ENCODE measurements at regions not wholly inside any gene's neighbourhood (a gene's known extent, or its start where the extent isn't known, plus 50 kb on each side); places are given as distances from the start of the nearest gene placed in this dataset.
"Not testable (repeated sequence)": the region's sequence is repeated elsewhere in the genome, so short reads cannot be mapped to it uniquely, and the experiment has no call there.

- no peak for DNase-seq
Measured at GRCh38 chr10:2887391-2888070, 179.8 kb upstream of the PFKP start.

- DNase-seq, result no peak
Measured at GRCh38 chr10:2886662-2887061, 180.7 kb upstream of the PFKP start.

GRCh38 chr10:2885288-2886278 is 181.8 kb upstream of the PFKP start:
- DNase-seq, result no peak

- DNase-seq, result not testable (repeated sequence)
Measured at GRCh38 chr10:2883983-2884540, 183.3 kb upstream of the PFKP start.

GRCh38 chr10:2883238-2883637 is 184.1 kb upstream of the PFKP start:
- no peak for DNase-seq

DNA sequence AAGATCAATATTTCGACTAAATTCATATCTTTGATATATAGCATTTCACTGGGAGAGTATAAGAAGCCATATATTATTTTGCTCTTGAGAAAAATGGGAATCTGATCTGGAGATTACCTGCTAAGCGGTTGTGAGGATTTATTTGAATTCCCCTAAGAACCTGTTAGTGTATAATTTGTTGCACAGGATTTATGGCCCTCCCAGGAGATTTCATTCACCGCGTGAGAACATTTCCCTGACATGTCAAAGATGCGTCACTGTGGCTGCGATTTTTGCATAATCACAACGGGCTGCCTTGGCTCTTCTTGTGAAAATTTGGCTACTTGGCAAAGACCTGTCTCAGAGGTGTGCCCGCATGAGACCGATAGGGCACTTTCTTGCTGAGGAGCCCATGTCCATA is 184.7 kb upstream of the PFKP start:
- DNase-seq, result no peak

GRCh38 chr10:2881720-2882620 is 185.4 kb upstream of the PFKP start:
- no peak for DNase-seq

- not testable (repeated sequence) for DNase-seq
Measured at GRCh38 chr10:2880050-2880449, 187.3 kb upstream of the PFKP start.

DNA sequence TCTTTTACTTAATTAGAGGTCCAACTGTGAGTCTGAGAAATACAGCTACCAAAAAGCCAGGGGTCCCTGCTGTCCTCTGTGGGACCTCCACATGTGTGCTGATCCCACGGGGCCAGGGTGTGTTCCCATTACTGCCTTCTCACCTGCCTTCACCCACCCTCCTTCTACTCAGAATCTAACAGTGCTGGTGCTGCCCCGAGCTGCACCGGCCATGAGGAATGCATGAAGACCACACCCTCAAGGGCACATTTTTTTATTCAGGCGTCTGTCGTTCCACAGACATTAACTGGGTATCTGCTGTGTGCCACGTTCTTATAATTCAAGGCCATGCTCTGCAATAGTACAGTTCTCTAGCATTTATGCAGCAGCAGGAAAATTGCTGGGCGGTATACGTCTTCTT is 188.5 kb upstream of the PFKP start:
- no peak for DNase-seq

- DNase-seq, result no peak
Measured at GRCh38 chr10:2876032-2876431, 191.3 kb upstream of the PFKP start.

- no peak for DNase-seq
Measured at GRCh38 chr10:2874963-2875362, 192.4 kb upstream of the PFKP start.

- DNase-seq, result no peak
Measured at GRCh38 chr10:2873769-2874168, 193.6 kb upstream of the PFKP start.

- DNase-seq, result no peak
Measured at GRCh38 chr10:2871673-2872219, 195.6 kb upstream of the PFKP start.

- DNase-seq, result no peak
Measured at GRCh38 chr10:2870654-2871053, 196.7 kb upstream of the PFKP start.

DNA sequence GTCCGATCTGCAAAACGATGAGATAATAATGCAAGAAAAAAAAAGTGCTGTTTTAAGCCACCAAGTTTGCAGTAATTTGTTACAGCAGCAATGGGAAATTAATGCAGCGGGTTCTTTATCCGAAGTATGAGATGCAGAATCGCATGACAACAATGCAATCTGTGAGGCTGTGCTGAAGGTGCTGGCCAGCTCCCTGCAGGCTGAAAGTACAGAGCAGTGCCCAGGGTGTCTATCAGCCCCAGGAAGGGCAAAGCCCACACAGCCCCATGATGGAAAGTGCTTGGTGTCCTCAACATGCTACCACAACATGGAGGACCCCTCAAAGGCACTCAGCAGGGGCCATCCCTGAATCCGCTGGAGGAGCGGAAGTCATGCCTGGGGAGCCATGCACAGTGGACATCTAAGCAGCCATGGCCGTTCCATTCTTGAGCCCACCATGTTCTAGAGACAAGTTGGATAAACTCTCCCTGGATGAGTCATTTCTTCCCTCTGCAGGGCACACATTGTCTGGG is 199.5 kb upstream of the PFKP start:
- no peak for DNase-seq

DNA sequence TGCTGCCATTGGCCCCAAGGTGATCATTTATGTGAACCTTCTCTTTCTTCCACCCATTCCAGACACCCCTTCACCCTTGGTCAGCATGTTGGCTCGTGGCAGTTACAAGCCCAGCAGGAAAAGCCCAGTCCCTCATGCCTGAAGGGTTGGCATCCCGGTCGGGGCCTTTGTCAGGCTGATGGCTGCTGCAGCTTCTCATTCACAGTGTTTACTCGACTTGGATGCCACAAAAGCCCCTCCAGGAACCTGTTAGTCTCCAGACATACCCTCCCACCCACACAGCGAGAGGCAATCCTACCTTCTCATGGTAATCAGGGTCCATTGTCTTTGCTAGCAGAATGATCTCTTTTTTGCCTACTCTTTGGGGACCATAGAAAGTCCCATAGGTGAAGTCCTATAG is 200.8 kb upstream of the PFKP start:
- no peak for DNase-seq

GRCh38 chr10:2861632-2862210 is 205.6 kb upstream of the PFKP start:
- DNase-seq, result no peak

DNA sequence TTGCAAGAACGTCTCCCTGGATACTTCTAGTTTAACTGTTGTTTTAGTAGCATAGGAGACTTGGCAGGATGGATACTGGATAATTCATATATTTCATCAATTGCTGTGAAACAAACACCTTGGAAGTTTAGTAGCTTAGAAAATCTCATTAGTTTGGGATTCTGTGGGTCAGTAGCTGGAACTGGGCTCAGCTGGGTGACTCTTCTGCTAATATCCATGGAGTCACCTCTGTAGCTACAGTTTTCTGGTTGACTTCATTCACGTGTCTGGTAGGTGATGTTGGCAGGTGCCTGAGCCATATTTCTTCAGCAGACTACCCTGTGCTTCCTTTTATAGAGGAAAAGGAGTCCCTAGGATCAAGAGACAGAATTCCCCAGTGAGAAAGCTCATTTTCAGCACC is 208.9 kb upstream of the PFKP start:
- DNase-seq, result no peak

DNA sequence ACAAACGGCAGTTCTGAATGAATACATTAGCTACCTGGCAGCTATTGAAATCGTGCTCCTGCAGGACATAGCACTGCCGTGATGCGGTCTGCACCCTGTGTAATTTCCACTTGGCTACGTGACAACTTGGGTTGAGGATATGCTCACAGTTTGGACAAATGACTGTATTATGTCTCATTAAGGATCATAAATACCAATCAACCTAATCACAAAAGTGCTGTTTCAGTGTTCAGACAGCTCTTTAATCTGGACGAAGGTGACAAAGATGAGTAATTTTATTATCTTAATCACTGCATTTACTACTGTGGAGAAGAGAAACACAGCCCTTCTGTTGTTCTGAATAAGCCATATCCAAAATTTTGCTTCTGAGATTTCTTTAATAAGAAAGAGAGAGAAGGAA is 210.8 kb upstream of the PFKP start:
- DNase-seq, result no peak

DNA sequence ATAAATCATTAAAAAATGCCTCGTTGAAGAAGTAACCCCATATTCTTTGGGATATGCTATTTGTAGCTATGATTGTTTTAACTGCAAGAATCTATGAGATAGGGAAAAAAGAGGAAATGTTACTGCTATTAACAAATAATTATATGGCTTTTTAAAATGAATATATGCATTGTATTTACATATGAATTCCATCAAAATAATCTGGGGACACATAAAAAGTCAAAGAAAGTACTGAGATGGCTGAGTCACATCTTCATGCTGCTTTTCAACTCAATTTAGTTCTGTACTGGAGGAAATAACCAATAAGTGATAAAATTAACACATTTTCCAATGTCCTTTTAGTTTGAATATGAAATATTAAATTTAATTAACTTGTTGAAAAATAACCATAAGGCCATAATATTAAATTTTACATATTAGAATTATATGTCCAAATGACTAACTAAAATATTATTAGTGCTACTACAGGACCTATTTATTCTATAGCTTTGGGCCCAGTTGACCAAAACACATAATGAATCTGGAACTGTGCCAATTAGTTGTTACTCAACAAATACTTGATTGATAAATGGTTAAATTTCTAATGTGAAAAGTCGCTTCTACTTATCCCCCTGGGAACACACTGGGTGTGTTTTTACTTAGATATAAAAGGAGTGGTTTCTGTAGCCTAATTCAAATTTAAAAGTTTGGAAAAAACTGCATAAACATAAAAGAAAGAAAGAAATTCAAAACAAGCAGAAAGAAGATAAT is 214.6 kb upstream of the PFKP start:
- DNase-seq, result no peak

GRCh38 chr10:2851566-2851965 is 215.8 kb upstream of the PFKP start:
- DNase-seq, result no peak
